VCaP (cell line): ENCODE measurements at regions not wholly inside any gene's neighbourhood (a gene's known extent, or its start where the extent isn't known, plus 50 kb on each side); places are given as distances from the start of the nearest gene placed in this dataset.

ENCODE experiments used
- H3K27ac ChIP-seq: fragments of 450-650 bp; 2 replicates; pipeline ENCODE4 v1.5.1; 2017
- CTCF ChIP-seq: fragments of 450-650 bp; conservative IDR thresholded peaks from 2 replicates; pipeline ENCODE4 v1.5.1; 2017; ENCODE audit warnings: mild to moderate bottlenecking, moderate library complexity

- no peak overlapping the region for H3K27ac ChIP-seq
- TF ChIP-seq CTCF = no peak
These were observed 157.5 kb downstream of the SCP2D1 start for GRCh38 chr20:18971121-18971520.

GRCh38 chr20:18971574-18971973, 158.0 kb downstream of the SCP2D1 start:
- H3K27ac ChIP-seq = no peak overlapping the region
- no peak for TF ChIP-seq CTCF

GRCh38 chr20:18972251-18972876, 158.8 kb downstream of the SCP2D1 start:
- H3K27ac ChIP-seq = no peak overlapping the region
- no peak for TF ChIP-seq CTCF

GRCh38 chr20:18973529-18974173, 160.1 kb downstream of the SCP2D1 start:
- H3K27ac ChIP-seq = no peak overlapping the region
- TF ChIP-seq CTCF = no peak

- TF ChIP-seq CTCF = no peak
- H3K27ac ChIP-seq = no peak overlapping the region
These were observed 161.1 kb downstream of the SCP2D1 start for GRCh38 chr20:18974660-18975059.

GRCh38 chr20:18977441-18977840, 163.9 kb downstream of the SCP2D1 start:
- H3K27ac ChIP-seq = no peak overlapping the region
- TF ChIP-seq CTCF = no peak

- no peak overlapping the region for H3K27ac ChIP-seq
- no peak for TF ChIP-seq CTCF
These were observed 164.7 kb downstream of the SCP2D1 start for GRCh38 chr20:18978311-18978710.
